MM.1S (cell line): ENCODE measurements at regions not wholly inside any gene's neighbourhood (a gene's known extent, or its start where the extent isn't known, plus 50 kb on each side); places are given as distances from the start of the nearest gene placed in this dataset.

Experiments used
- DNase-seq: peaks from one replicate; pipeline ENCODE4 v3.0.0-alpha.2; 2015
- H2AFZ ChIP-seq: fragments of 300-600 bp; sonication (generic); 2 replicates; pipeline ENCODE4 v1.6.0; 2016; ENCODE audit warnings: antibody characterized with exemption, low read length
- H3F3A ChIP-seq: fragments of 300-600 bp; sonication (generic); 2 replicates; pipeline ENCODE4 v1.6.1; 2016; ENCODE audit warnings: mild to moderate bottlenecking, antibody characterized with exemption, low read length, moderate library complexity, mixed read lengths; ENCODE audit not compliant: insufficient read depth
- H3K27ac ChIP-seq: fragments of 300-600 bp; sonication (generic); 2 replicates; pipeline ENCODE4 v1.5.1; 2016; ENCODE audit warnings: mild to moderate bottlenecking, low read length
- H3K27me3 ChIP-seq: fragments of 300-600 bp; sonication (generic); replicated peaks from 2 replicates; pipeline ENCODE4 v1.6.0; 2016; ENCODE audit warnings: low read length; ENCODE audit not compliant: insufficient read depth
- H3K36me3 ChIP-seq: fragments of 300-600 bp; sonication (generic); replicated peaks from 2 replicates; pipeline ENCODE4 v1.6.1; 2016; ENCODE audit warnings: mild to moderate bottlenecking, low read length, mixed read lengths; ENCODE audit not compliant: insufficient read depth
- H3K4me1 ChIP-seq: fragments of 300-600 bp; sonication (generic); 2 replicates; pipeline ENCODE4 v1.6.1; 2016; ENCODE audit warnings: low read length, mixed read lengths
- H3K4me2 ChIP-seq: fragments of 300-600 bp; sonication (generic); 2 replicates; pipeline ENCODE4 v1.6.0; 2016; ENCODE audit warnings: low read depth, low read length
- H3K4me3 ChIP-seq: fragments of 300-600 bp; sonication (generic); 2 replicates; pipeline ENCODE4 v1.5.1; 2016; ENCODE audit warnings: low read length, mixed read lengths
- H3K79me2 ChIP-seq: fragments of 300-600 bp; sonication (generic); 2 replicates; pipeline ENCODE4 v1.6.1; 2016; ENCODE audit warnings: mixed run types, low read length, mixed read lengths
- H3K9ac ChIP-seq: fragments of 300-600 bp; sonication (generic); 2 replicates; pipeline ENCODE4 v1.6.1; 2016; ENCODE audit warnings: low read length, mixed read lengths
- H3K9me2 ChIP-seq: fragments of 300-600 bp; sonication (generic); replicated peaks from 2 replicates; pipeline ENCODE4 v1.6.1; 2016; ENCODE audit warnings: mild to moderate bottlenecking, low read length, mixed read lengths; ENCODE audit not compliant: insufficient read depth
- H3K9me3 ChIP-seq: fragments of 300-600 bp; sonication (generic); replicated peaks from 2 replicates; pipeline ENCODE4 v1.6.1; 2016; ENCODE audit warnings: mild to moderate bottlenecking, low read length, mixed read lengths; ENCODE audit not compliant: insufficient read depth
- H4K20me1 ChIP-seq: fragments of 300-600 bp; sonication (generic); 2 replicates; pipeline ENCODE4 v1.6.1; 2016; ENCODE audit warnings: mild to moderate bottlenecking, low read length, moderate library complexity, mixed read lengths; ENCODE audit not compliant: insufficient read depth
- CTCF ChIP-seq: fragments of 300-600 bp; sonication (generic); IDR thresholded peaks from 2 replicates; pipeline ENCODE4 v1.5.1; 2016; ENCODE audit warnings: antibody characterized with exemption, low read length, mixed read lengths
- EZH2 ChIP-seq: fragments of 300-600 bp; sonication (generic); optimal IDR thresholded peaks from 2 replicates; pipeline ENCODE3; 2017; ENCODE audit warnings: low read depth, mild to moderate bottlenecking, antibody characterized with exemption, low read length, mixed read lengths
- EZH2phosphoT487 ChIP-seq: fragments of 300-600 bp; sonication (generic); IDR thresholded peaks from 2 replicates; pipeline ENCODE4 v1.6.1; 2018; ENCODE audit warnings: antibody characterized with exemption, low read length

GRCh38 chr13:106234636-106235035, 300.8 kb downstream of the EFNB2 start:
- no peaks in the 10 kb centered on the region for H4K20me1 ChIP-seq
- TF ChIP-seq EZH2phosphoT487, result no peak
- TF ChIP-seq CTCF, result no peak
- no peak for TF ChIP-seq EZH2
- H3K9me3 ChIP-seq, result no peaks in the 10 kb centered on the region
- no peak overlapping the region for H3K4me3 ChIP-seq
- H3K27ac ChIP-seq, result no peak overlapping the region
- no peaks in the 10 kb centered on the region for H3K9me2 ChIP-seq
- no peak overlapping the region for H3K9ac ChIP-seq
- H2AFZ ChIP-seq, result no peak overlapping the region
- no peak overlapping the region for H3K4me2 ChIP-seq
- no peak for DNase-seq
- H3K4me1 ChIP-seq, result no peaks in the 10 kb centered on the region
- H3K27me3 ChIP-seq, result no peaks in the 10 kb centered on the region
- no peaks in the 10 kb centered on the region for H3K79me2 ChIP-seq
- H3F3A ChIP-seq, result no peaks in the 10 kb centered on the region
- H3K36me3 ChIP-seq, result no peaks in the 10 kb centered on the region

- H3K79me2 ChIP-seq, result no peaks in the 10 kb centered on the region
- no peaks in the 10 kb centered on the region for H3K27me3 ChIP-seq
- no peak for DNase-seq
- H3K36me3 ChIP-seq, result no peaks in the 10 kb centered on the region
- no peaks in the 10 kb centered on the region for H3K9me3 ChIP-seq
- no peaks in the 10 kb centered on the region for H3K9me2 ChIP-seq
- TF ChIP-seq CTCF, result no peak
- no peak for TF ChIP-seq EZH2phosphoT487
- no peak for TF ChIP-seq EZH2
- H2AFZ ChIP-seq, result no peak overlapping the region
- H3K9ac ChIP-seq, result no peak overlapping the region
- H3K27ac ChIP-seq, result no peak overlapping the region
- H3K4me1 ChIP-seq, result no peaks in the 10 kb centered on the region
- H3K4me2 ChIP-seq, result no peak overlapping the region
- H3F3A ChIP-seq, result no peaks in the 10 kb centered on the region
- no peaks in the 10 kb centered on the region for H4K20me1 ChIP-seq
- no peak overlapping the region for H3K4me3 ChIP-seq
These were observed 302.2 kb downstream of the EFNB2 start for GRCh38 chr13:106233134-106233735.

GRCh38 chr13:106232681-106233080, 302.8 kb downstream of the EFNB2 start:
- Histone ChIP-seq H3K9me3 (no peaks in the 10 kb centered on the region), H3K9me2 (no peaks in the 10 kb centered on the region), H3K79me2 (no peaks in the 10 kb centered on the region), H3K9ac (no peak overlapping the region), H3K4me2 (no peak overlapping the region), H2AFZ (no peak overlapping the region), H3K4me1 (no peaks in the 10 kb centered on the region), H3F3A (no peaks in the 10 kb centered on the region), H3K36me3 (no peaks in the 10 kb centered on the region), H3K27ac (no peak overlapping the region), H4K20me1 (no peaks in the 10 kb centered on the region), H3K27me3 (no peaks in the 10 kb centered on the region), H3K4me3 (no peak overlapping the region)
- no peak for DNase-seq
- TF ChIP-seq EZH2 (no peak), EZH2phosphoT487 (no peak), CTCF (no peak)
